PC-9 (cell line): ENCODE measurements at regions not wholly inside any gene's neighbourhood (a gene's known extent, or its start where the extent isn't known, plus 50 kb on each side); places are given as distances from the start of the nearest gene placed in this dataset.

Source experiments
- CTCF ChIP-seq: fragments of 200-600 bp; sonication (generic); conservative IDR thresholded peaks from 2 replicates; pipeline ENCODE4 v1.6.1; 2017; ENCODE audit warnings: mixed run types, antibody characterized with exemption, mild to moderate bottlenecking, moderate library complexity
- EZH2 ChIP-seq: fragments of 200-600 bp; sonication (generic); IDR thresholded peaks from 2 replicates; pipeline ENCODE4 v1.8.0; 2017; ENCODE audit warnings: antibody characterized with exemption, low read depth

DNA sequence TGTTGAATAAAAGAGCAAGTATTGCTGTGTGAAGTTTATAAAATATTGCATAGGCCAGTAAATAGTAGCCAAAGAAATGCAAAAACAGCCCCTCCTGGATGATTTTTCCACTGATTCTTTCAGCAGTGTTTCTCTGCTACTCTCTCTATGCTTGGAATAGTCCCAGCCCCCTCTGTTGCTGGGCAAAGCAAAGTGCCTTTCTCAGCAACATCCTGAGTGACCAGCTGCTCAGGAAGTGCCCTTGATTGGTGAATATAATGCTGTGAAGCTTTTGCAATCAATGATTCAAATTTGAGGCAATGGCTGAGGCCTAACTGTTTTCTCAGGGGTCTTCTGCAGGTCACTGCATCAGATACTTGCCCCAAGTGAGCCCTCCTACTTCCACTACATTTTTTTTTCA lies 656.7 kb downstream of the ZNF674 start:
- TF ChIP-seq CTCF (no peak), EZH2 (no peak)
